ENCODE measurements at regions not wholly inside any gene's neighbourhood (a gene's known extent, or its start where the extent isn't known, plus 50 kb on each side); places are given as distances from the start of the nearest gene placed in this dataset.

GRCh38 chr4:15149839-15150592, 147.7 kb downstream of the CPEB2 start:
- DNase-seq (ENCODE audit: low read depth), result peak; percentile 96
- no peak for TF ChIP-seq CTCF (IDR thresholded peaks at IDR 0.05; ENCODE audit: control insufficient read depth, extremely low read depth, insufficient read depth)
- no peak overlapping the region for H3K4me3 ChIP-seq (ENCODE audit: low read depth, low read length)

GRCh38 chr4:15150631-15151030, 148.3 kb downstream of the CPEB2 start:
- H3K4me3 ChIP-seq (ENCODE audit: low read depth, low read length), result no peak overlapping the region
- DNase-seq (ENCODE audit: low read depth), result no peak
- no peak for TF ChIP-seq CTCF (IDR thresholded peaks at IDR 0.05; ENCODE audit: control insufficient read depth, extremely low read depth, insufficient read depth)

- TF ChIP-seq CTCF (IDR thresholded peaks at IDR 0.05; ENCODE audit: control insufficient read depth, extremely low read depth, insufficient read depth), result no peak
- H3K4me3 ChIP-seq (ENCODE audit: low read depth, low read length), result no peak overlapping the region
- DNase-seq (ENCODE audit: low read depth), result no peak
Measured at GRCh38 chr4:15151033-15151432, 148.8 kb downstream of the CPEB2 start.

- TF ChIP-seq CTCF (IDR thresholded peaks at IDR 0.05; ENCODE audit: control insufficient read depth, extremely low read depth, insufficient read depth), result no peak
- H3K4me3 ChIP-seq (ENCODE audit: low read depth, low read length), result no peak overlapping the region
- DNase-seq (ENCODE audit: low read depth), result no peak
Measured at GRCh38 chr4:15153662-15154061, 151.4 kb downstream of the CPEB2 start.

- no peak for TF ChIP-seq CTCF (IDR thresholded peaks at IDR 0.05; ENCODE audit: control insufficient read depth, extremely low read depth, insufficient read depth)
- H3K4me3 ChIP-seq (ENCODE audit: low read depth, low read length), result no peak overlapping the region
- no peak for DNase-seq (ENCODE audit: low read depth)
Measured at GRCh38 chr4:15158406-15159091, 156.3 kb downstream of the CPEB2 start.

GRCh38 chr4:15159477-15160019, 157.3 kb downstream of the CPEB2 start:
- DNase-seq (ENCODE audit: low read depth), result no peak
- no peak for TF ChIP-seq CTCF (IDR thresholded peaks at IDR 0.05; ENCODE audit: control insufficient read depth, extremely low read depth, insufficient read depth)
- no peak overlapping the region for H3K4me3 ChIP-seq (ENCODE audit: low read depth, low read length)
